Erythroblast (primary cell): ENCODE measurements at regions not wholly inside any gene's neighbourhood (a gene's known extent, or its start where the extent isn't known, plus 50 kb on each side); places are given as distances from the start of the nearest gene placed in this dataset.

Source experiments
- DNase-seq, 2 experiments: peaks; one replicate each; lab custom pipeline; 2025; lab: John Stamatoyannopoulos, UW
- GATA1 ChIP-seq: IDR thresholded peaks from 2 replicates; pipeline ENCODE4 v1.6.1; 2011; ENCODE audit warnings: low read depth, mild to moderate bottlenecking, control low read depth, low read length, moderate library complexity
- POLR2A ChIP-seq: IDR thresholded peaks from 2 replicates; pipeline ENCODE4 v1.6.1; 2011; ENCODE audit warnings: mild to moderate bottlenecking, low read length

DNA sequence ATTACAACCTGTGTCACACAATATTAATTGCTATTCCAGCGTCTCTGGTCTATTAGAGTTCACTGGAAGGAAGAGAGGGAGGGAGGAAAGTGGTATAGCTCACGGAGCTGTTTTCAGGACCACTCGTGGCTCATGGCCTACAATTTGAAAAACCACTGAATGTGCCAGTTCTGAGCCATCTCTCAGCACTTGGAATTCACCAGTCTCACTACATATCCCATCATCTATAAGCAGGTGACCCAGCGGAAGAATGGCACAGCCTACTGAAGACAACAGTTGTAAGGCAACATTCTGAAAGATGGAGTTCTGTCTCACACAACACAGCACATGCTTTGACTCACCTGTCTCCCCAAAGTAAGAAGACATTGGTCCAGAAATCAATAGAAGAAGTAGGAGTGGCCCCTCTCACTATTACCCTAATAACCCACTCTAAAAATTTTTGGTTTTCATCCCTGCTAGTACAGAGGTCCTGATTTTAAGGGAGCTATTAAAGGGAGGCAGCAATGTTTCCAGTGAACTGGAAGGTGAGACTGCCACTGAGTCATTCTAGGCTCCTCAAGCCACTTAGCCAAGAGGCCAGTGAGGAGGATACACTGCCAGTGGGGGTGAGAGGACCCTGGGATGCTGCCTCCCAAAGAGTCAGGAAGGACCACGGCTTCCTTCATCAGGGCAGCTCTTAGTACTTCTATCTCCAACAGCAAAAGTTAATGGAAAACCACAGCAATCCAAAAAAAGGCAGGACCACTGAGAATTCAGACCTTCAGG lies 50.0 kb upstream of the DOCK9 start:
- no peak for DNase-seq
- TF ChIP-seq GATA1, result no peak
- no peak for TF ChIP-seq POLR2A

DNA sequence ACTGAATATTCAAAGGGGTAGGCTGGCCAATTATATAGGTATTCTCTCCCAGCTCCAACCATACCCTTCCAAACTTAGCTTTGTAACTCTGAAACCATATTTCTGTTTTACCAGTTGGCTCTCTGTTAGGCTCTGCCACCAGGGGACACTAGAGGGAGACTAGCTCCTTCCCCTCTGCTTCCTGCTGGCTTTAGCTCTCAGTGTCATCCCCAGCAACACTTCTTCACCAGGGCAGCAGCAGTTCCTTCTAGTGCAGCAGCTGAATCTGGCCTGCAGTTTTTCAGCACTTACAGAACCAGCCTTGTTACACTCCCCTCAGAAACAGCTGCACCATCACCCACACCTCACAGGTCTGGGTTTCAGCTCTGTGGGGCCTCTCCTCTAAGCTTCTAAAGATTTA lies 51.0 kb upstream of the DOCK9 start:
- peak; percentile 49 to 50 for DNase-seq
- TF ChIP-seq POLR2A, result no peak
- TF ChIP-seq GATA1, result no peak

DNA sequence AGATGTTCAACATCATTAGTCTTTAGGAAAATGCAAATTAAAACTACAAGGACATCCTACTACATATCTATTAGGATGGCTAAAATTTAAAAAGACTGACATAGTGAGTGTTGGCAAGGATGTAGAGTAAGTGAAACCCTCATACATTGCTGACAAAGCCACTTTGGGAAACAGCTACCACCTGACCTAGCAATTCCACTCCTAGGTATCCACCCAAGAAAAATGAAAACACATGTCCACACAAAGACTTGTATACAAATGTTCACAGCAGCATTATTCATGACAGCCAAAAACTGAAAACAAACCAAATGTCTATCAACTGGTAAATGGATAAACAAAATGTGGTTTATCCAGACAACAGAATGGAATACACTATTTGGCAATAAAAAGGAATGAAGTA lies 51.7 kb upstream of the DOCK9 start:
- TF ChIP-seq POLR2A (no peak), GATA1 (no peak)

DNA sequence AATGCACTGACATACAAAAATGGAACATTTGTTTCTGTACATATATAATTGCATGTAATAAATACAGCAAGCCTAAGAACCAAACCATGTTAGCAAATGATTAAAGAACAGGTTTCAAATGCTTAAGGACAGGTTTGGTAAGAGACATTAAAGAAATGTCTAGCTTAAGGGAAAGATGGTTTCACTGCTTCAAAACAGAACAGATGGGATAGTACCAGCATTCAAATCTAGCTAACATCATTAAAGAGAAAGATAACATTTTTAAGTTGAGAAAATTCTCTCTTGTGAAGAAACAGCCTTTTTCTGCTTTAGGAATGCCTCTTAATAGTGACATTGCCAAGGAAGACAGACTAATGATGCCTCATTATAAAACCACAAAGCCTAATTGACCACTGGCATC lies 52.5 kb upstream of the DOCK9 start:
- TF ChIP-seq POLR2A, result no peak
- no peak for TF ChIP-seq GATA1
- DNase-seq, result no peak

More for the DNA sequence above, 51.7 kb upstream of the DOCK9 start:
- DNase-seq, result no peak

DNA sequence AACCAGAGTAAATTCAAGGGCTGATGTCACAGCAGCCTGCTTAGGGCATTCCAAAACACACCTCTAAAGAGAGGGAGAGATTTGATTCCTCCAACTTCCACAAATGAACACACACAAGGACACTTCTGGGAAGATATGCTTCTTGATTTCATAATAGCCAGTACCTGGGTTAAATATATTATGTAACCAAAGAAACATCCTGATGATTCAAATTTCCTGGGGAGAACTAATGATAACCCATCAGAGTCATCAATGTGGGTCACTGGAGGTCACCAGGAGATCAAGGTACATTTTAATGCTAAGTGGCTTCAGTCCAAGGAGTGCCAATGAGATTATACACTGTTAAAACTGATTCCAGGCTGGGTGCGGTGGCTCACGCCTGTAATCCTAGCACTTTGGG lies 54.0 kb upstream of the DOCK9 start:
- TF ChIP-seq POLR2A (no peak), GATA1 (no peak)
- no peak for DNase-seq

DNA sequence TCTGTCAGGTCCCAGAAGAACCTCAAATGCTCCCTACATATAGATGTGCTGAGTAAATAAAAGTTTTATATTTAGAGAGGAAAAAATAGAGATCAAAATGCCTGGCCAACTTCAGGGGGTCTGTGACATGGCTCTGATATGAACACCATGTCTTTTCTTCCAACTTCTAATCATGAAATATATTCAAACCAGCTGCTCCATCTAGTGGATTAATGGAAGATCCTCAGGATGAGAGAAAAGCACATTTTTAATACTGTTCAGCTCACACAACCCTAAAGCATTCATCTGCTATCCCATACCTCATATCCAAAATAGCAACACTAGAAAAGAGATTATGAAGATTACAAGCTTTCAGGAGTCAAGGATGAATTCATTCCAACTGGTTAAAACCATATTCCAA lies 56.0 kb upstream of the DOCK9 start:
- peak; percentile 30 to 31 for DNase-seq
- TF ChIP-seq POLR2A, result no peak

DNA sequence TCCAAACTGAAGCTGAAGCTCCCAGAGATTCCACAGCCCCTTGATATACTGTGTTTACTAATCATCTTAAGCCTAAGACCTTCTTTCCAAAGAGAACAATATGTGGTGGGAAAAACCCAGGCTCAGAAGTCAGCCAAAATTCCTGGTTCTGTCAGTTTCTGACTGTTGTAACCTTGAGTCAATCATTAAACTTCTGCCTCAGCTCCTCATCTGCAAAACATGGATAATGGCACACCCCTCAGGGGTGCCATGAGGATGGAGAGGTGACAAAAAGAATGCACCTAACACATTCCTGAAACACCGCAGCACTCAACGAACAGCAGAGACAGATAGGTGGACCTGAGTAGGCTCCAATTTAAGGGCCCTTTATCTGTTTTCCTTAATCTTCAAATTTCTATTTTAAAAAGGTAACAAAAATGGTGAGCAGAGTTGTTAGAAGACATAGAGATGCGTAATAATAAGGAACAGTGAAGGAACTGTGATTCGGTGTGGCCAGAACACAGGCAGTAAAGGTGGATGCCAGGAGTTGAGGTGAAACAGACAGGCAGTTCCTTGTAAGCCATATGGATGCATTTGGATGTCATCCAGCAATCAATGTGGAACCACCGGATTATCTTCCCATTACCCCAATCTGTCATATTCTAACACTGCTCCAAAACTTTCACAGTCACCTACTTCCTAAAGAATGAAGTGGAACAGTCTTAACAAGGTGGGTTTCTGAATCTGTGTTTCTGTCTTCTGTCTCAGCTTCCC lies 56.6 kb upstream of the DOCK9 start:
- TF ChIP-seq GATA1 (no peak), POLR2A (no peak)
- no peak for DNase-seq

DNA sequence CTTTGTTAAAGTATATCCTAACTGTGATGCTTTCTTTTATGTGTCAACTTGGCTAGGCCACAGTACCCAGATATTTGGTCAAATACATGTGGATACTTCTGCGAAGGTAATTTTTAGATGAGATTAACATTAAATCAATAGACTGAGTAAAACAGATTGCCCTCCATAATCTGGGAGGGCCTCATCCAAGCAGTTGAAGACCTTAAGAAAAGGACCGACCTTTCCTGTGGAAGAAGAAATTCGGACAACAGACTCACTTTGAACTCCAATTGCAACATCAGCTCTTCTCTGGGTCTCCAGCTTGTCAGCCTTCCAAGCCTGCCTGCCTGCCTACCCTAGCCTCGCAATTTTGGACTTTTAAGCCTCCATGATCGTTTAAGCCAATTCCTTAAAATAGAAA lies 57.9 kb upstream of the DOCK9 start:
- no peak for DNase-seq
- no peak for TF ChIP-seq GATA1
- no peak for TF ChIP-seq POLR2A

DNA sequence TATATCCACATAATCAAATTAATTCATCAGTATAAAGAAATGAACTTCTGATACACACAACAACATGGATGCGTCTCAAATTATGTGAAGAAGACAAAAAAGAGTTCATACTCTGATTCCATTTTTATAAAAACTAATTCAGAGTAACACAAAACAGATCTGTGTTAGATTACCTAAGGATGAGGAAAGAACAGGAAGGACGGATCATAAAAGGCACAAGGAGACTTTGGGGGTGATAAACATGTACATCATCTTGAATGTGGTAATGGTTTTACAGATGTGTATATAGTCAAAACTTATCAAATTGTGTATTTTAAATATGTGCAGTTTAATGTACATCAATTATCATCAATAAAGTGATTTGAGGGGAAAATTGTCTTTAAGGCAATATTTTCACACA lies 59.9 kb upstream of the DOCK9 start:
- no peak for DNase-seq
- TF ChIP-seq GATA1 (no peak), POLR2A (no peak)

DNA sequence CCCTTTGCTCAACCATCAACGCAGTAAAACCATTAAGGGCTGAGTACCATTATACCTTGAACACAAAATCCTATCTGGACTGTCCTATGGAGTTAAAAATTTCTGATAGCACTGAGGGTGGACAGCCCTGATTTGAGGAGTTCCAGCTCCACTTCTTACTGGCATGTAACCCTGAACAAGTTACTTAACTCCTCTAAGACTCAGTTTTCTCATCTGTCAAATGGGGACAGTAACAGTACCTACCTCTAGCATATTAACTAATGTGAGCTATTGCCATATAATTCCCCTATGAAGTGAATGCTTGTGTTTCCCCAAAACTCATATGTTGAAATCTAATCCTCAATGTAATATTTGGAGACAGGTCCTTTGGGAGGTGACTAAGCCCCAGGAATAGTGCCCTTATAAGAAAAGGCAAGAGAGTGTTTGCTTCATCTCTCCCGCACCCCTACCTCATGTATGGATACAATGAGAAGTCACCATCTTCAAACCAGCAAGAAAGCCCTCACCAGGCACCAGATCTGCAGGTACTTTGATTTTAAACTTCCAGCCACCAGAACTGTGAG lies 61.9 kb upstream of the DOCK9 start:
- DNase-seq, result no peak
- TF ChIP-seq GATA1 (no peak), POLR2A (no peak)

DNA sequence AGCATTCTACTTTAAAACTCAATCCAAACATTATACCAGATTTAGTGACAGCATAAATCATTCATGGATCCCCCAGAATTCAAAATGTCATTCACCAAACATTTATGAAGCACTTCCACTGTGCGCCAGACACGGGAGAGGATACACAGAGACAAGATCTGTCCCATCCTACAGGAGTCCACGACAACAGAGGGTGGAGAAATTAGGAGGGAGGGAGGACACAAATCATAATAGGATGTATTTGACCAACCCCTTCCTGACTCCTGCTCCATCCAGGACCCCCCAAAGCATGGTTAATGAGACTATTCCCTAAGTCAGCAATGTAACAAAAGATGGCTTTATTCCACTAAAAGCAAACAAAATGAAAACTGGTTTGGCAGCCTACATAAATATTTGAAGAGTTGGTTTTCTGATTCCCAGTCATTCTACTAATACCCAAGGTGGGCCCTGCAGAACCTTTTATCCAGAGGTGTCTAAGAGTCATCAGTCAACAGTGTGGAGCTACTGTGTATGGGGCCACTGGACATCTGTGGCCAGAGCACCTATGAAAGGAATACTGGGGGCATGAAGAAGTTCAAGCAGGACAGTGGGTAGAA lies 62.8 kb upstream of the DOCK9 start:
- no peak for TF ChIP-seq GATA1
- no peak for TF ChIP-seq POLR2A
- no peak for DNase-seq

DNA sequence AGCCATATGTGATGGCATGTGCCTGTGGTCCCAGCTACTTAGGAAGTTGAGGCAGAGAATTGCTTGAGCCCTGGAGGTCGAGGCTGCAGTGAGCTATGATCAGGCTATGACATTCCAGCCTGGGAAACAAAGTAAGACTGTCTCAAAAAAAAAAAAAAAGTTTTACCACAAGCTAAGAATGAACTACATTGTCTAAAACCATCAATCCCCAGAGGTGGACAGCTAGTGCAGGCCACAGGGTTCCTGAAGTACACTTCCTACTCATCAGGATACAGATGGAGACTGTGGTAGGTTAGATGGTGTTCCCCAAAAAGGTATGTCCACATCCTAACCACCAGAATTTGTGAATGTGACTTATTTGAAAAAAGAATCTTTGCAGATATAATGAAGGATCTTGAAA lies 63.5 kb upstream of the DOCK9 start:
- TF ChIP-seq GATA1, result no peak
- TF ChIP-seq POLR2A, result no peak
- DNase-seq, result no peak

DNA sequence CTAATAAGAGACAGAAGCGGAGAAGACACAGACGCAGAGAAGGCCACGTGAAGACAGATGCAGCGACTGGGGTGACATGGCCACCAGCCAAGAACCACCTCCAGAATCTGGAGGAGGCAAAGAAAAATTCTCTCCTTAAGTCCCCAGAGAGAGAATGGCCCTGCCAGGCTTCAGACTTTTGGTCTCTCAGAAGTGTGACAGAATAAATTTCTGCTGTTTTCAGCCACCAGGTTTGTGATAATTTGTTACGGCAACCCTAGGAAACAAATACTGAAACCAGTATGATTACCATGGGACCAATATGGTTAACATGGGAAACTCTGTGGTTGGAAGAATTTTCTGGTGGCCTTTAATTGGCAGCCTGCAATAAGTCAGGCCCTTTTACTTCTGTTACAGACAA lies 63.9 kb upstream of the DOCK9 start:
- no peak for TF ChIP-seq GATA1
- TF ChIP-seq POLR2A, result no peak
- DNase-seq, result no peak
